GM18907 (cell line): ENCODE measurements at regions not wholly inside any gene's neighbourhood (a gene's known extent, or its start where the extent isn't known, plus 50 kb on each side); places are given as distances from the start of the nearest gene placed in this dataset.

ENCODE experiments used
- ATAC-seq: cut with Tn5 transposase; IDR thresholded peaks from one replicate; pipeline ENCODE4 v1.9.1; 2021; ENCODE audit warnings: mild to moderate bottlenecking, moderate library complexity; ENCODE audit not compliant: unreplicated experiment

DNA sequence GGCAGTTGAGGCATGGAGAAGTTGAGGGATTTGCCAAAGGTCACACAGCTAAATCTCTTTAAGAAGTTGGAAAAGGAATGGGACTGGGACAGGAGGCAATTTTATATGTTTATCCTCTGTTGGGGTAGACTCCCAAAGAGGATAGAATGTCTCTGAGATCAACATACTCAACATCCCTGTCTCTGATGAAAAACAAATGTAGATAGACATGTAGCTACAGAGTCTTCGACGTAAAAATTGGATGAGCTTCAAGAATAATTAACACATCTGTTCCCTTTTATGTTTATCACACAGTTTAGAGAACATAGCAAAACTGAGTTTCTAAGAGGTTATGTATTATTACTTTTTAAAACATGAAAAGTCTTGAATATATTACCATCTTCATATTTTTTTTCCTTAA is 204.6 kb upstream of the CD180 start:
- no peak for ATAC-seq

DNA sequence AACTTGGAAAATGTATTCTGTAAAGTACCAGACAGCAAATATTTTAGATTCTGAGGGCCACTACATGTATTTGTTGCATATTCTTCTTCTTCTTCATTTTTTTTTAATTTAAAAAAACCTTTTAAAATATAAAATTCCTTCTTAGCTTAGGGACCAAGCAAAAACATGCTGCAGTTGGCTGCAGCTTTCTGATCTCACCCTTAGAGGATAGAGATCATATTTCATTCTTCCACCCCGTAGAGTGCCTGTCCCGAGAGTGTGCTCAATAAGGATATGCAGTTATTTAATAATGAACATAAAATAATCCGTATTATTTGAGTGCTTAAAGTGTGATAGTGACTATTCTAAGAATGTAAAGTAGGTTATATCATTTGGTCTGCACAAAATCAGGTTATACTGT is 204.2 kb upstream of the CD180 start:
- no peak for ATAC-seq

DNA sequence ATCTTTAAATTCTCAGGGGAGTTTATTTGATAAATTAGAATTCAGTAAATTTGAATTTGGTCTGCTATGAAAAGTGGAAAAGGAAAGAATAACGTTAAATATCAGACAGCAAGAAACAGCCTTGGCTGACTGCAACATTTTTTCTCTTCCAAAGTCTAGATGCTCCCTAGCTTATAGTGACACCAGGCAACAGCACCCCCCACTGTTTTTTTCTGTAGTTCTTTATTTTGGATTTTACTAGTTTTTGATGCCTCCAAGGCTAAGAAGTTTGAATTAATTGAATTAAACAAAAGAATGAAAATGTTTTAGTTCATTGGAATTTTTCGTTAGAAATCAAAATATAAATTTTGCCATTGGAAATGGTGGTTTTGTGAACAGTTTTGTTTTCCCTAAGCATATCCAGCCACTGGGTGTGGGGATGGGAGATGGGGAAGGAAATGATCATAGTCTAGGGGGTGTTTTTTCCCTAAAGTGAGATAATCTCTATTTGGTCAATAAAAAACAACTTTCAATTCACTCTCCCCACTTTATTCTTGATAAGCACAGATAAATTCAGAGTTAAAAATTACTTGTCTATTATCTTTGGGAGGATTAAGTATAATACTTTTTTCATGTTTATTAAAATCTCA is 199.3 kb upstream of the CD180 start:
- ATAC-seq = no peak

DNA sequence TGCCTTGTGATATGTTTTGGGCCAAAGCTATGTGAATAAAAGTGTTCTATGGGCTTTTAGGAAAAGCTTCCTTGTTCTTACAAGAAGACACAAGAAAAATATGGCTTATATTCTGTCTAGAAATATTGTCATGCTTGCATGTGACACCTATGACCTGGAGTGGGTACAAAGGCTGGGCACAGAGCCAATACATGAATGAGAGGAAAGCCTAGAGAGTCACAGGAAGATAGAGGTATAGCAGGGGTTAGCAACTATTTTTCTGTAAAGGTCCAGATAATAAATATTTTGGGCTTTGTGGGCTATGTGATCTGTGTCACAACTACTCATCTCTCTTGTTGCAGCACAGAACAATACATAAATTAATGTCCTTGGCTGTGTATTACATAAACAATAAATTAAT is 196.6 kb upstream of the CD180 start:
- ATAC-seq = no peak

DNA sequence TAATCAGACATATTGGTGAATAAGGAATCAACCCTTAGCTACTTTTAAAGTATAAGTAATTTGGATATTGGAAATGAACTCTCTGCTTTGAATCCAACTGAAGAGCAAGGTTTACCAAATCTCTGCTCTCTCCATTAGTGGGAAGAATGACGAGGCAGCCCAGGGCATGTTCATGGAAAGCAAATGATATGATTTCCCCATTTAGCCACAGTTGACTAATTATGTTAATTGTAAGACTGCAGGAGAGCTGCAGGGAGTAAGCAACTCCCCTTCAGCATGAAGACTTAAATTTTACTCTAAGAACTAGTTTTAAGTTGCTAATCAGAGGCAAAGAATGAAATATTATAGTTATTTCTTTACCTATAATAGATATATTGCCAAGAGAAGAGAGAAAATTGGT is 194.3 kb upstream of the CD180 start:
- no peak for ATAC-seq

DNA sequence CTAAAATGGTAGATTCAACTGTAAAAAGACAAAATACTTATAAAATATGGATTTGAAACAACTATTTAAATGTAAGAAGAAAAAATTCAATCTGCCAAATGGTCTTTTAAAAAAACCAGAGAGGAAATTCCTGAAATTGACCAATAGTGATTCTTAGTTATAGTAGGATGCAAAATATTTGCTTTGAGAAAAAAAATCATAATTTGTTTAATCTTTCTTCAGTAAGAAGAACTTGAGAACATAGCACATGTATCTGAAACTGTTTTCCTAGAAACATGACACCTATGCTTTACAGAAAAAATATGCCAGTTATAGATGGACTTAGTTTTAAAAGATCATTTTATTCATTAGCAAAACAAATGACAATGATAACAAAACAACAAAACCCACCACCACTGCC is 186.9 kb upstream of the CD180 start:
- no peak for ATAC-seq

DNA sequence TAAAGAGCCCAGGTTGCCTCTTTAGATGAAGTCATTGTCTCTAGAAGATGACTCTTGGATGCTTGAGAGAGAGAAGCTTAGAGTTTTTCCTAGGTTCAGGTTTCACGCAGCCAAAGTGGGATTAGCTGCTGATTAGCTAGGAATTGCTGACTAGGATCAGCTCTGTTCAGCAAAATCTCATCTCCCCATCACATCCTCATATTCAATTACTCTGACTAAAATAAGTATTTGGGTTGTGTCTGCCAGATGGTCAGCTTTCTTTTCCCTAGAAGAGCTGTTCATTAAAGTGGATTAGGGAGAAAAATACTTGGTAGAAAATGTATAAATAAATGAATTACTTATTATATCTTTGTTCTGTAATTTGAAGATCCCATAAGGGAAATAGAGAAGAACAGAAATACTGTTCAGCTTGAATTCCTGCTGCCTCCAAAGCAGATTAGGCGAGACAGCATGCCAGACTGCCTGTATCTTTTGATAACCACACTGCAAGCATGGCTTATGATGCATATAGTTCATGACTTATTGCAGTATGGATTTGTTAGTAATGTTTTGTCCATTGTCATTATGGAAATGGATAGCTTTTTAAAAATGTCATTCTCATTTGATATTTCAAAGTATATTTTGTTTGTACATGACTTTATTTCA is 184.8 kb upstream of the CD180 start:
- ATAC-seq = no peak

DNA sequence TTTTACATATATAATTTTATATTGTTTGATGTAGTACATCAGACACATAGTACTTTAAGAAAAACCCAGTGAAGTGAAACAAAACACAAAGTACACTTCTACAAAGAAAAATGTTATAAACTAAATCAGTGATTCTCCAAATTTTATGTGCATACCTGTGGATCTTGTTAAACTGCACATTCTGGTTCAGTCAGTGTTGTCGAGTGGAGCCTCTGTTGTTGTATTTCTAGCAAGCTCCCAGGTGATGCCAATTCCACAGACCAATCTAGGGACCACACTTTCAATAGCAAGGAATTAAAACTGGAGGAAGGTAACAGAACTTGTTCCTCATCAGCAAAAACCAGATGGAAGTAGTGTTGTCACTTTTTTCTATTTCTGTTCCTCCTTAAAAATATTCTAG is 183.8 kb upstream of the CD180 start:
- no peak for ATAC-seq

DNA sequence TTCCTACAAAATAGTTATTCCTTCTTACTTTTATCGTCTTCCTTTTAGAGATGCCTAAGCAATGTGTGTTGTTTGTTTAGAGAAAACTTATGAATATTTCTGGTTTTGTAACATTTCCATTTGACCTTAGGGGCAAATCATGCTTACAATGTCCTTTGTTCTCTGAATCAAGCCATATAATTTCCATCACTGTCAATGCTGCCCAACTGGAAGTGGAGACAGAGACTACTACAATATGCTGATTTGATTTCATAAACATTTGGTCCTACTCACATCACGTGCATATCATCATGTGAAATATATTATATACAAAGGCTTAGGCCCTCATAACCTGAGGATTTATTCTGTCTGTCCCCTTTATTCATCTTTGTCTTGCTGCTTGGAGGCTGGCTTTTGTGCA is 183.2 kb upstream of the CD180 start:
- no peak for ATAC-seq

DNA sequence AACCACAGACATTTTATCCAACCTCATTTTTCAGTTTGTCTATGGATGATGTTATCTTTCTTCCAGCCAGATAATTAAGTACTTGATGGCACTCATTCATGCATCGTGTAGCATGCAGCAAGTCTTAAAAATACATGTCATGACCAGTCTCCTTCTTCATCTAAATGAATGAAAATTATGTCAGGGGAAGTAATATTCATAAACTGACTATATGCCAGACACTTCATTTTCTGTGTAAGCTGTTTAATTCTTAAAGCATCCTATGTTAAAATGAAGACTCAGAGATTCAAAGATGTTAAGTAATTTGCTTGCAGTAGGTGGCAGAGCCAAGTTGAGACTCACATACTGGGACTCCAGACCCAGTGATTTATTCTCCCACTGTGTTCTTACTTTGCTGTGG is 181.7 kb upstream of the CD180 start:
- no peak for ATAC-seq

DNA sequence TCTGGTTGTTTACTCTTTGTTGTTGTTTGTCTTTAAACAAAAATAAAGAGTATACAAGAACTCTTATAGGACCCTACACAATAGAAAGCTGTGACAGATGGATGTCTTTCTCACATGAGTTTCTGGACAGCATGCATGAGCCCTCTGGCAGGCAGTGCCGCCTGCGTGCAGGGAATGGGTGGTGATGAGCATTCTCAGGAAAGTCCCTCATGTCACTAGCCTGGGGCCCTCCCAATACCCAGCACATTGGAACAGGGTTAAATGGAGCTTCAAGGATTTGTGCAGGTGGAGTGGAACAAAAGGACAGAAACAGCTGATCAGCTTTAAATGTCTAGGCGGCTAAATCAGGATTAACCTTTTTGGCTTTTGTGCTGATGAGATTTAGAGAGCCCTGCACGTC is 181.0 kb upstream of the CD180 start:
- ATAC-seq = no peak

DNA sequence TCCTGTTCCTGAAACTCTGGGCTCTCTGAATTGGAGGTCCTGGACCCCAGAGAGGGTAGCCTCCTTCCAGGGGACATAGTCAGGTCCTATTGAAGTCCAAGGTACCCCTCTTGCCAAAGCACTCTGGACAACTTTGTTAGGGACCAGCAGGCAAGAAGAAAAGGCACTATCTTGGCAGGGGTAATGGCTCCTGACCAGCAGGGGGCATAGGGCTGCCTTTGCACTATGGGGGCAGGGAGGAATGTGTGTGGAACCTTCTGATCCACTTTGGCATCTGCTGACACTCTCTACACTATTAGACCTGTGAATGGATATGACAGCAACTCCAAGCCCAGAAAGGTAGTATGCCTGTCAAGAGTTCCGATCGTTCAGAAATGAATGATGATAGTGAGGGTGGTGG is 179.0 kb upstream of the CD180 start:
- ATAC-seq = no peak

DNA sequence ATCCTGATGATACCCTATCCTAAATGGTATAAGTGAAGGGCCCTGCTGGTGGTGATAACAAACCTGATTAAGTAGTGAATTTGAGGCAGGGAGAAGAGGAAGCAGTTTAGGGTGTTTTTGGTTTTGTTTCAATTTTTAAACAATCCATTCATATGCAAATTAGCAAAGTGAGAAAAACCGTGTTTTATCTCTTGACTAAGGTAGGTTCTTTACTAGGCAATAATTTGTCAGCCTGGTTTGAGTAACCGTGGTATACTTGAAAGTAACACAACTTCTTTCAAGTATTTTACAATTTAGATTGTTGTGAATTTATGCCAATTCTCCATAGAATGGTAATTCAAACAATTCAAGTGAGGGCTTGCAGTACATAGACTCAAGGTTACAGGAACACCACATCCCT is 177.8 kb upstream of the CD180 start:
- no peak for ATAC-seq

DNA sequence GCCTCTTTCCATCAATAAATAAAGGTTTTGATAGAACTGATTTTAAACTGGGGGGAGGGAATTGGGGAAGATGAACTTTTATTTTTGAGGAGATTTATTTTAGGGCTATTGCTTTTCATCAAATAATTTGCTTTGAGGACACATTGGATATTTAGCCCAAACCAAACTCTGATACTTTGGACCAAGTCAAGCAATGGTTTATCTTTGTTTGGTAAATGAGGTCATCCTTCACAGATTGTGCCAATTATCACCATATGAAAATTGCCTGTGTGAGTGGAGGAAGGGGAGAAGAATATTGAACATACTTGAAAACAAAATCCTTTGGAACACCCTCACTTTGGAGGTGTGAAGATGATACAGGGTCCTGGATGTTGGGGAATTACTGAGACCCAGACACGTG is 176.9 kb upstream of the CD180 start:
- no peak for ATAC-seq

DNA sequence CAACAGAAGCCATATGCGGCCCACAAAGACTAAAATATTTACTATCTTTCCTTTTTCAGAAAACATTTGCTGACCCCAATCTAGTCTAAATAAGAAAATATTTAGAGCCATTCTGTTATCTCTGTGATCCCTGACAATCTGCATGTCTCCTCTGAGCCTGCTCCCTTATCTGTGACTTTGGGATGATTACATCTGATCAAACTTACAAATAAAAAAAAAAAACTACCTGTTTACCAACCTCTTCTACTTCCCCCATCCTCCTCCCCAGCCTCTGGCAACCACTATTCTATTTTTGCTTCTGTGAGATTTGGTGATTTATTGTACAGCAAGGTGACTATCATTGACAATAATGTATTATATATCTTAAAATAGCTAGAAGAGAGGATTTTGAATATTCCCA is 176.3 kb upstream of the CD180 start:
- ATAC-seq = no peak

DNA sequence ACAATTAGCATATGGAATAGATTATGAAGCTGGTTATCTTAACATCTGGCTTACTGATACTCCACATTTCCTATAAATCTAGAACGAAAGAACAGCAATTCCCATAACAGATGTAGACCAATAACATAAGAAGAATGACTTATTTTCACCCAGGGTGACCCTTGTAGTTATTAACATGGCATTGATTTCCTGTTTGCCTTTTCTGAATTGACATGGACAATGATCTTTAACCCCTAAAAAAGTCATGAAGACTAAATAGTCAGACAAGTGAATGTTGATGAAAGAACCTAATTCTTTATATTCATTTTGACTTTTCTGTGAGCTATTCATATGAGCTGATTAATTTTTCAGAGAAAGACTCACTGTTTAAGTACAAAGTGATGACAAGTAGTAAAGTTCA is 175.3 kb upstream of the CD180 start:
- no peak for ATAC-seq

DNA sequence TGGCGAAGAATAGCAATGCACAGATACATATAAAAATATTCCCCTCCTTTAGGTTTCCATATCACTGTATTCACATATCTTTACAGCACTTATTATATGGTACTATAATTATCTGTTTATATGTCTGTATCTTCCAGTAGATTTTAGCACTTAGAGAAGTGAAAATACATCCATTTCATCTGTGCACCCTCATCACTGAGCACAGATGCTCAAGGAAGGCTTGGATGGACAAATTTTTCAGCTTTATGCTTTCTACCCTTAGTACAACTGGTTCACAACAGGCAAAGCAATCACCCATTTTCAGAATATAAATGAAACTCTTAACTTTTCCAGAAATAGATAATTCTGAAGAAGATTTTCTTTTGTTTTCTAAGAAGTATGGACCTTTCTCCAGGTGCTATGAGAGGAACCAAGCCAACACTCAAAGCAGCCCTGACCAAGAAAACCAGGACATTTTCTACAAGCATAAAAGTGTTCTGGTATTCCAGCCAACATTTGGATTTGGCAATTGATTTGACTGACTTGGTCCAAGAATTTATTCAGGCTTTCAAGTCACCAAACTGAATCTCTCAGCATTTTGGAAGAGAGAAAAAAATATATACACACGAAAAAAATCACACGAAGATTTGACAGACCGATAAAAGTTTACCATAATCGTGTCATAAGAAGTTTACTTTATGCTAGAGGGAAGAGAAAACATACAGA is 170.2 kb upstream of the CD180 start:
- ATAC-seq = no peak

DNA sequence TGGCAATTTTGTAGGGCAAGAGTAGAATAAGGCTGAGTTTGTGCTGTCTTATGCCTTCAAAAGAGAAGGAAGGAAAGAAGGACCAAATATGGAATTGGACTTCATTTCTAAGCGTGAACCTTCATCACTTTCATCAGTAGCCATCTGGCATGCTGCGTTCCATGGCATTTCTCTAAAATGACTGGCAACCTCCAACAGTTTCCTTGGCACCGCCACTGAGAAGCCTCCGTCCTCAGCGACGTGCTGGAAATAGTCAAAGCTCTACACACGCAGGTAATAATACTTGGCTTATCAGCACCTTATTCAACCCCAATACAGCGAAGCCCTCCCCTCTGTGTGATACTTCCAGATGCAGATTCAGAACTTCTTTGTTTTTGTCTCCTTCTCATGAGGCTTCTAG is 169.7 kb upstream of the CD180 start:
- ATAC-seq = no peak

DNA sequence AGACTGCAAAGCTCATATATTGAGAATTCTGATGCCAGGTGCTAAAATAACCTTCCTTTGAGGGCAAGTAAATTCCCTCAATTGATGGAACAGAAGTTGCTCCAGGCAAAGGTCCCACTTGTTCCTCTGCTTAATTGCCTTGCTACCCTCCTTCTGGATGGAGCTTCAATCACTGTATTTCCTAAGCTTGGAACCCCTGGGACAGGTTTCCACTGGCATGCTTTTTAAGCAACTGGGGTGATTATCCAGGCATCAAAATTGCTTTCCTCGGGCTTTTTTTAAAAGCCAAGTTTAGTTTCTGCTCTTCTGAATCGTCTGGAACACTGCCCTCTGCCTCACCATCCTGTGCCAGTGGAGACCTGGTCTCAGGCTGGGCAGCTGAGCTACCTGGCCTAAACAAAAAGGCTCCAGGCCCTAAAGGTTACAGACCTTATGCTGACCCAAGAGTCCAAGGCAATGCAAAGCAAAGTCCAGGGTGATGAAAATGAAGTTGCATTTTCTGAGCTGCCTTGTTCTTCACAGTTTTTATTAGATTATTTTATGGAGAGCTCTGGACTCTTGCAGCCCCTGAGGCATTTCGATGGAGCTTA is 167.9 kb upstream of the CD180 start:
- no peak for ATAC-seq

DNA sequence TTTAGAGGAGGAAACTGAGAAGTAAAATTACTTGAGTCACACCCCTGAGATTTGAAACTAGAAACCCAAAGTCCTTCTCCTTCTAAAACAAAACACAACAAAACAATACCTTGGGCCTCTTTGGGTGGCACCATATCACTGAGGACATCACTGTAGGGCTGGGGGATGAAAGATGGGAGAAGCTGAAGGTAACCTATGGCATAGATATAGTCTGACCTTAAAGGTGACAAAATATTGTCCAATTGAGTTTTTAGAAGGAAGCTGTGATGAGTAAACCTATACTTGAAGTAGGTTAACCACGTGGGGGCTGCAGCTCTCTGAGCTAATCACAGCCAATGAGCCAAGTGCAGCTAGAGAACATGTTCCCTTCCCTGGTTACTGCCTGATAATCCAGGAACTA is 167.4 kb upstream of the CD180 start:
- no peak for ATAC-seq

DNA sequence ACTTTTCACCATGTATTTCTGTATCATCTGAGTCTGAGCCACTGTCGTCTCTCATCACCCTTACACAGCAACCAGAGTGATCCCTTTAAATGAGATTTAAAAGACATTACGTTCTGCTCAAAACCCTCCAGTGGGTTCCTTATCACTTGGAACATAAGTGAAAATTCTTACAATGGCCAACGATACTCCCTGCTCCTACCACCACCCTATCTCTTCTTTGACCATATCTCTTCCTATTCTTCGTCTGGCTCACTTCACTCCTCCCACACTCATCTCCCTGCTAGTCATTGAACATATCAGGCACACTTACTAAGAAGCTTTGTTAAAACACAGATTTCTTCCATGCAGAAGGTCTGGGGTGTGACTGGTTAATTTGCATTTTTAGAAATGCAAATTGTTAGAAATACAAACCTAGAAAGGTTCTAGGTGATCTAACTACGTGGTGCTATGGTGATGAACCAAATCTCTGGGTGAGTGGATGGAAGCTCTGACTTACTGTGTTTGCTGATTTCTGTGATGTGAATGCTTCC is 166.6 kb upstream of the CD180 start:
- ATAC-seq = no peak
